Amniotic epithelial cell (primary cell): ENCODE measurements at regions not wholly inside any gene's neighbourhood (a gene's known extent, or its start where the extent isn't known, plus 50 kb on each side); places are given as distances from the start of the nearest gene placed in this dataset.
"Not testable (repeated sequence)": the region's sequence is repeated elsewhere in the genome, so short reads cannot be mapped to it uniquely, and the experiment has no call there.

Experiments
- DNase-seq: peaks from one replicate; pipeline ENCODE4 v3.0.0-alpha.2; 2010; ENCODE audit warnings: low read depth

DNA sequence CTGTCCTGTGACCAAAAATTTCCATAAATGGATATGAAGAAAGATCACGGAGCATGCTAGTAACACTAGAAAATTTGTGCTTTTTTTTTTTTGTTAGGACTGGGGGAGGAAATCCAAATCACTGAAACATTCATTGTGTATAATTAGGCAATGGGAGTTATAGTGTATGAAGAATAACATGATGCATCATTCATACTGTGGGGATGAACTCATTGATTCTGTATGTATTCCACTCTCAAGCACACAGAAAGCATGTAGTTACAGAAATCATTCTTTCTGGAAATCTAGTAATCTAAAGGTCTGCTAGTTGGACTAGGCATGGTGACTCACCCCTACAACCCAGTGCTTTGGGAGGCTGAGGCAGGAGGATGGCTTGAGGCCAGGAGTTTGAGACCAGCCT is 749.7 kb downstream of the DIAPH3 start:
- DNase-seq, result no peak

DNA sequence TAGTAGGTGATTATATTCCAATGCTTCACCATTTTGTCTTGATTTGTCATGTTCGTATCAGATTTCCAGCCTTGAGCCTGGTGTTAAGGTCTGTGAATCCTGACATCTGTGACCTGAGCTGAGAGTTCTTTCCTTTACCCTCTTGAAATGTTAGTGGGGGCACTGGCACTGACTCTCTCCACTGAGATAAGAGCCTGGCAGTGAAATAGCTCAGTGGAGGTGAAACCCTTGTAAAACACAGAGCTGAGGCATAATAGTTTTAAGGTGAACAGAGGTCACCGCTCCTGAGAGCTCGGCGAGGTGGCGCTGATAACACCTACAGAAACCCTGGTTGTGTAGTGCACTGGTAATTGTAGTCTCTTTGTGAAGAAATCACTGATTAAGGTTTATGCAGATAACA is 748.2 kb downstream of the DIAPH3 start:
- DNase-seq, result no peak

DNA sequence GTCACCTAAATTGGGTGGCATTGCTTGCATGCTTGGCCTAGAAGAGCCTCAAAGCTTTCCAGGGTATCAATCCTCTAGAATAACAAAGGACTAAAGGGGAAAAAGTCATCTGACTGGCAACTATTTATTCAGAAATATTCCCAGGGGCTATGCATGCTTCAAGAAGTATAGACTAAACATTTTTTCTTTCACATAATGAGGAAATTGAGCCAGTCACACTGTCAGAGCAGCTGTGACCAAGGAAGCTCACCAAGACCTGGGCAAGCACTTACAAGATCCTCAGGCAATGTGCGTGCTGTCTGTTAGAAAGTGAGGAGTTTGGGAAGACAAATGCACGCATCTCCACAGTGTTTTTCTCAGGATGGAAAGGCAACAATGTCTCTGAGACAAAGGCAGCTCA is 747.2 kb downstream of the DIAPH3 start:
- no peak for DNase-seq

DNA sequence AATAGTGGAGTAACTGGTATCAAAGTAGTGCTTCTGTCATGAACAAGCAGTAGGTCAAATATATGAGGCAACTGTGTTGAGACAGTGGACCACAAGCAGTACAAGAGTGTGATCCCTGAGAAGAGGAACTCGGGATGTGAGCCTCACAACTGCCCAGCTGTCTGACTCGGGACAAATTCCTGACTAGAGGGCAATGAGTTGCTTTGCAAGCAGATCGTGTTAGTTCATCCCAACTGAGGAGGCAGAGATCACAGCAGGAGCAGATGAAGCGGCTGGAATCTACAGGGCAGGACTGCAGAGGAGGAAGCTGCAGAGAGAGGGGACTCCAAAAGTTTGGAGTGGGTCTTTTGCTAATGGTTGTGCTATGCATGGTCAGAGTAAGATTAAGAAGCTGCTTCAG is 741.1 kb downstream of the DIAPH3 start:
- no peak for DNase-seq

DNA sequence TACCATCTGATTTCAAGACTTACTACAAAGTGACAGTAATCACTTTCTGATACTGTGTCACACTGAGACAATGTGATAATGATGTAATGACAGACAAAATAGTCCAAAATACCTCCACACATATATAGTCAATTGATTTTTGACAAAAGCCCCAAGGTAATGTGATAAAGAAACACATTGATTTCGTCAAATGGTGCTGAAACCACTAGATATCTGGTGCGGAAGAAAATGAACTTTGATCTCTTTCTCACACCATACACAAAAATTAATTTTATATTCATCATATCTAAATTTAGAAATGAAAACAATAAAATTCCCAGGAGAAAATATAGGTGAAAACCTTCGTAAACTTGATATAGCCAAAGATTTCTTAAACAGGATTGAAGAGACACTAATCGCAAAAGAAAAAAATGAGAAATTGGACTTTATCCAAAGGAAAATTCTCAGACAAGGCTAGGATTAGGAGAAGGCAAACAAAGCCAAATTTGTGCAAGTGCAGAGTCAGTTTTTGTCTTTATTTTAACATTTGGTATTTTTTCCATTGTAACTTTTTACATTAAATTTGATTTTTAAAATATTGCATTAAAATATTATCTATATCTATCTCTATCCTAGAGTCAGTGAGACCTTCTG is 739.9 kb downstream of the DIAPH3 start:
- DNase-seq, result no peak

DNA sequence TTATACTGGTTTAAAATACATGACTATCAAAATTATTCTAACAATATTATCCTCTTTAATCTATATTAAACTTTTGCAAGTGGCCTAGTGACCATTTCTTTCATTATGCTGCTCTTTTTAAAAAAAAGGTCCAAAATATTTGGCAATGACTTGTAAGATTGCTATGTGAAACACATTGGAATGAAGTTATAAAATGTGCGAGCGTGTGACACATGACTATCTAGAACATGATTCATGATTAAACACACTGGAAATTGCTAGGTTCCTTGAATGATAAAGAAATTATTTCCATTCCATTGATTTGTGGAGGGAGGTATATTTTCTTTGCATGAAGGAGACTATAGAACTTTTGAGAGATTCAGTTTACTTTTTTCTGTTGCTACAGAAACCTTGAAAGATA is 739.1 kb downstream of the DIAPH3 start:
- peak; percentile 32 for DNase-seq

DNA sequence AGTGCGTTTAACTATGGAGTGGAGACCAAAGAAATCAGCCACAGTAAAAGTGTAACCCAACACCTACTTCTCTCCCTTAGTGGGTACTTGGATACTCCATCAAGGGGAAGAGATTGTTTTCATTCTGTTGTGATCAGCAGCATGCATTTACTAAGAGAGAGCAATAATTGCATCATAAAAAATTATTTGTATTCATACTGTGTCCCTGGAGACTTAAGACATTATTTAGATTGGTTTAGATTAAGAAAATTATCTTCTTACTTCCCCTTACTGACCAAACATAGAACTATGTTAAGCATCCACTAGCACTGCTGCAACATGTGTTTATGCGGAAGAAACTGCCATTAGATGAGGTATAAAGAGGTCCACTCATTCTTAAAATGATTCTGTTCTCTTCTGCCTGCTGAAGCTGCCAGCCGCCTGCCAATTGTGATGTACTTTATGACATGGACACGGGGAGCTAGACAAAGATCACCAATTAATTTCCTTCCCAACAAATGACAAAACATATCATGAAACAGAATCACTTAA is 738.5 kb downstream of the DIAPH3 start:
- DNase-seq, result peak; percentile 55

DNA sequence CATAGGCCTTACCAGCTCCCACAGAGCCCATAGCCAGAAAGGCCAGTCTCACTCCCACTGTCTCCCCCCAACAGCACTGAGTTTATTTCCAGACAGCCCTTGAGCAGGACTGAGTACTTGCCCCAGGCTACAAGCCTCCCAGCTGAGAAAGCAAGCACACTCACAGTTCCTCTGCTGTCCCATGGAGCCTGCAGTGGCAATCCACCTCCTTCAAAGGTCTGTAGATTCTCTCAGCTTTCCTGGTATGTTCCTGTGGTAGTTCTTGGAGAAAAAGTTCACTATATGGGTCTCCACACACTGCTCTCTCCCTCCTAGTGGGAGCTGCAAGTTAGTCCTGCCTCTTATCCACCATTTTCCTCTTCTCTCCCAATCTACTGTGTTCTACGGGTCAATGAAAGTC is 728.7 kb downstream of the DIAPH3 start:
- no peak for DNase-seq

DNA sequence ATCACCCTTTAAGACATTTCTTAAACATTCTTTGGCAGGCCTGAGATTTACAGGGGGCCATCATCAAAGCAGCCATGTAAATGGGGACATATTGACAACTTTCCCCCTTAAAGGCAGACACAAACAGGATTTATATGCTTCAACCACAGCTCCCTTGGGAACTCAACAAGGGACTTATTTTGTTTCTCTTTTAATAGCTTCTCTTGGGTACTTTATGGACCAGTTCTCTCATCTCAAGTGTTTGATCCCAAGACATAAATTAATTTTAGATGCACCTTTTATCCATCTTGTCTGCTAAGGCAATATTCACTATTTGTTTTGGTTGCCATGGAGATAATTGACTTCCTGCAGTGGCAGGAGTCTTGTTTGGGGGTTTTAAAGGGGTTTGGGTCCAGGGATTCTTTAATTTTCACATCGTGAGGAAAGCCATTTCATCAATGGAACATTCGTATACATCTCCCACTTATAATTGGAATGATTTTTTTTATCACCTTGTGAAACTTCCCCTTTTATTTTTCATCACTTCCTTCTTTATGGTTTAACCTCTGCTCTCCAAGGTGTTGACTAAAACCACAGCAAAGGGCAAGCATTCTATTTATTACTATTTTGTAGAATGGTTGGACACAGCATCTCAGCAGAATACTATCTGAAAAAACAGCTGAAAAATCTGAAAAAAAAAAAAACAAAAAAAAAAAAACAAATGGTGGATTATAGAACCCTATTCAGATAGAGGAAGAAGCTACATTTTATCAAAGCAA is 726.0 kb downstream of the DIAPH3 start:
- DNase-seq, result no peak

DNA sequence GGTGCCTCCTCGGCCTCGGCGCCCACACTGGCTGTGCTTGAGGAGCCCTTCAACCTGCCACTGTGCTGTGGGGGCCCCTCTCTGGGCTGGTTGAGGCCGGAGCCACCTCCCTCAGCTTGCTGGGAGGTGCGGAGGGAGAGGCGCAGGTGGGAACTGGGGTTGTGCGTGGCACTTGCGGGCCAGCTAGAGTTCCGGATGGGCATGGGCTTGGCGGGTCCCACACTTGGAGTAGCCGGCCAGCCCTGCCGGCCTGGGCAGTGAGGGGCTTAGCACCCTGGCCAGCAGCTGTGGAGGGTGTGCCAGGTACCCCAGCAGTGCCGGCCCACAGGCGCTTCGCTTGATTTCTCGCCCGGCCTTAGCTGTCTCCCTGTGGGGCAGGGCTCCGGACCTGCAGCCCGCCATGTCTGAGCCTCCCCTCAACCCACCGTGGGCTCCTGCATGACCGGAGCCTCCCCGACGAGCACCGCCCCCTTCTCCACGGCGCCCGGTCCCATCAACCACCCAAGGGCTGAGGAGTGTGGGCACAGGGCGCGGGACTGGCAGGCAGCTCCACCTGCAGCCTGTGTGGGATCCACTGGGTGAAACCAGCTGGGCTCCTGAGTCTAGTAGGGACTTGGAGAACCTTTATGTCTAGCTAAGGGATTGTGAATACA is 723.8 kb downstream of the DIAPH3 start:
- no peak for DNase-seq

DNA sequence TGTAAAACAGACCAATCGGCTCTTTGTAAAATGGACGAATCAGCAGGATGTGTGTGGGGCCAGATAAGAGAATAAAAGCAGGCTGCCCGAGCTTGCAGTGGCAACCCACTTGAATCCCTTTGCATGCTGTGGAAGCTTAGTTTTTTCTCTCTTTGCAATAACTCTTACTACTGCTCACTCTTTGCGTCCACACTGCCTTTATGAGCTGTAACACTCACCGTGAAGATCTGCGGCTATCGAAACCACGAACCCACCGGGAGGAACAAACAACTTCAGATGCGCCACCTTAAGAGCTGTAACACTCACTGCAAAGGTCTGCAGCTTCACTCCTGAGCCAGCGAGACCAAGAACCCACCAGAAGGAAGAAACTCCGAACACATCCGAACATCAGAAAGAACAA is 722.7 kb downstream of the DIAPH3 start:
- DNase-seq, result not testable (repeated sequence)

DNA sequence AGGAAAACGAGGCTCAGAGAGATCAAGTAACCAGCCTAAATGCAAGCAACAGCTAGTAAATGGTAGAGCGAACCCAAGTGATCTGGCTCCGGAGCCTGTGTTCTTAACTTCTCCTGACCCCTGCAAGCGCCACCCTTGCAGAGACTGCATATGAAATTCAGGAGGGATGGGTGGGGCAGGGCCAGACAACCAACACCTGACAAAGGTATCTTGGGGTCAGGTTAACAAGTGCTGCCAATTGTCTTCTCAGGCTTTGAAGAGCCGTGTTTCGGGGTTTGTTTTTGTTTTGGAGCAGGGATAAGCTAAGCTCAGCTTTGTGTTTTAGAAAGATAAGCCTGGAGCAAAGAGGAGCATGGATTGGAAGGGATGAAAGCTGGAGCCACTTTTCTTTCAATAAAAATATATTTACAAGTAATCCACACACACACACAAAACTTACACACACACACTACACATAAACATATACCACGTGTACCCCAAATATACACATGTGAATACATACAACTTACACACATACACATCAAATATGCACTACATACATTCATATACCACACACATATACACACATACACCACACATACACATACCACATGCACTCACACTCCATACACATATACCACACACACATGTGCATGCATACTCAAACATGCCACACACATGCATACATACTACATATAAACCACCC is 722.0 kb downstream of the DIAPH3 start:
- DNase-seq, result no peak

DNA sequence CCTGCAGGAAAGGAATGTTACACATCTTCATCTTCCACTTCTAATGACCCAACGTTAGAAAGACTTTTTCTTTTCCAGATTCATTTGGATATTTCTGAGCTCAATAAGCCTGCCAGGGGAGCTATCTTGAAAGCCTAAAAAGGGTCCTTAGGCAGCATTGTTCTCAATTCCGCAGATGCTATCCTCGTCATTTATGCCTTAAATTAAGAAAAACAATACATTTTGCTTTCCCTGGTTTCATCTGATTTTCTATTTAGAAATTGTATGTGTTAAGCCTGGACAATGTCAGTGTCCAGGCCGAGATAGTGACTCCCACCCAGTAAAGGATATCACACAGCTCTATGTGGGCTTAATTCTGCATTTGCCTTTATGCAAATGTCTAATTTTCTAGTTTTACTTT is 721.3 kb downstream of the DIAPH3 start:
- DNase-seq, result no peak

DNA sequence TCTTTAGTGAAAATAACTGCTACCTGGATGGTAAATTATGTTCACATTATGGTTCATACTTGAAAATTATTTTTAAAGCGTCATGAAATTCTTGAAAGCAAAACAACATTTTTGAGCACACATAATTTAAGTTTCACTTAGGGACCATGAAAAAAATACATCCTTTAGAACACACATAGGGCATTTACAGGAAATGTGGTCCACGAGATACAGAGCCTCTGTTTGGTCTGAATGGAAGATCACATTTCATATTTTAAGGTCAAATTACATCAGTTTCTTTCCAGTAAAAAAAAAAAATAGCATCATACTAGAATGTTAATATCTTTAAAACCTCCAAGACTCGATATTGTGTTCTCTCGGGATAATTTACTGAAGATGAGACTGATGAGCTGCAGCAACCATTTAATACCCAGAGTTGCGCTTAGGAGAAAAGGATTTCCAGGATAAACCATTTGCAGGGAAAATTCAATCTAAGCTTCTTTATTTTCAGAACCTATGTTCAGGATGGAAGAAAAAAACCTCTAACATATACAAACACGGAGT is 720.7 kb downstream of the DIAPH3 start:
- no peak for DNase-seq

DNA sequence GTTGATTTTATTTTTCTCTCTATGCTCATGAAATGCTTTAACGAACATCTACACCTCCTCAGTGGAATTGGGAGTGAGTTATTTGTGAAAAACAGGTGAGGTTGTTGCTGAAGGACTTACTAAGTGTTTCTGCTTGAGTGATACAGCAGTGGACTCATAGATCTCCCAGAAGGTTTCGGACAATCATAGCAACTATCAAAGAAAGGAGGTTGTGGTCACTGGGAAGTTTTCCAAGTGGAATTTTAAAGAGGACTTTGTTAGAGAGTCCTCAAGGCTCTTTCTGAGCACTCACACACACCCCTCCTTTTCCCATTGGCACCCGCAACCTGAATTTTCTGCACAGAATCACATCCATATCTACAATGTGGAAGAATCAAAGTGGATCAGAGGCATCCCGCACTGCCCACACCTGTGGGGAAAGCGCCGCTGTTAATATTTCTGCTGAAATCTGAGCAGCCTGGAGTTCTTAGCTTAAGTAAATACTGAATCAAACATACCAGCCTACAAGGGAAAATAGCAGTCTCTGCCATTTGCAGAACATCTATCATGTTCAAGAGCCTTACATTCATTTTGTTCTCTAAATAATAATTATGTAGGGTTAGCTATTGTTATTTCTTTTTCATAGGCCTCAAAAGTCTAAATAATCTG is 719.4 kb downstream of the DIAPH3 start:
- DNase-seq, result no peak

DNA sequence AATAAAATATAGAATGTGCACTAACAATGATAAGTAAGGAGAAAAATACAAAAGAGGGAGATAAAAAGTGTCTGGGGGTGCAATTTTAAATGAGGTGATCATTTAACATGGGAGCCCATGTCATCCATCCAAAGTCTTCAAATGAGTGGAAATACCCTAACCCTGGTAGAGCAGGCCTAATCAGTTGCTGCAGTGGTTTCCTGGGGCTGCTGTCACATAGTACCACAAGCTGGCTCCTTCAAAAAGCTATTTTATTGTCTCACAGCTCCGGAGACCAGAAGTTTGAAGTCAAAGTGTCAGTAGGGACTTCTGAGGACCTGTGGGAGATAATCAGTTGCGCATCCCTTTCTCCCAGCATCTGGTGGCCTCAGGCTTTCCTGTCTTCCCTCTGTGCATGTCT is 717.9 kb downstream of the DIAPH3 start:
- no peak for DNase-seq

DNA sequence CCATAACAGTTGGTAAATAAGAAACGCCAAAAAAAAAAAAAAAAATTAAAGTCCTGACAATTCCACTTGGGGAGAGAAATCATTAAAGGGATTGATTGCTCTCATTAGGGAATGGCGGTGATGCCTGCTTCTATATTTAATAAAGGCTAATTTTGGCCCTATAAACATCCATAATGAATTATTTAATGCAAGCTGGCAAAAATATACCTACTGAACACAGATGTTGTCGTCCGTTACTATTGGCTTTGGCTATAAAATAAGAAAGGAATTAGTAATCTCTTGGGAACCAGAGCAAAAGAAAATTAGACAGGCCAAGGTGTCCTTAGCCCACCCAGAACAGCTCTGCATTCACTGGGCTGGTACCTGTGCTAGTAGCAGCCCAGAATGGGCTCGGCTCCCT is 717.3 kb downstream of the DIAPH3 start:
- no peak for DNase-seq

DNA sequence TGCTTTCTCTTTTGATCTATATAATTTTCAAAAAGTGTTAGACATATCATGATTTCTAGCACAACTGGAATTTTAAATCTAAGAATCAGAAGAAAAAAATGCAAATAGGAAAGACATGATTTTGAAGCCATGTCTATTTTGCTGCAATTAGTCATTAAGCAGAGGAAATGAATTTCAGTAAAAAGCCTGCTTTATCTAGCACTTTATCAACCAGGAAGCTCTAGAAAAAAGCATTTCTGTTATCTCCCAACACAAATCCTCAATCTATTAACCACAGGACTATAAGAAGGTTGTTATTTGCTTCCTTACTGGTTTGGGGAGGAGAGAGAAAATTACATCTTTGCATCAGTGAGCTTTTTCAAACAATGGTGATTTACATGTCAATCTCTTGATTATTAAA is 716.7 kb downstream of the DIAPH3 start:
- DNase-seq, result peak; percentile 37

DNA sequence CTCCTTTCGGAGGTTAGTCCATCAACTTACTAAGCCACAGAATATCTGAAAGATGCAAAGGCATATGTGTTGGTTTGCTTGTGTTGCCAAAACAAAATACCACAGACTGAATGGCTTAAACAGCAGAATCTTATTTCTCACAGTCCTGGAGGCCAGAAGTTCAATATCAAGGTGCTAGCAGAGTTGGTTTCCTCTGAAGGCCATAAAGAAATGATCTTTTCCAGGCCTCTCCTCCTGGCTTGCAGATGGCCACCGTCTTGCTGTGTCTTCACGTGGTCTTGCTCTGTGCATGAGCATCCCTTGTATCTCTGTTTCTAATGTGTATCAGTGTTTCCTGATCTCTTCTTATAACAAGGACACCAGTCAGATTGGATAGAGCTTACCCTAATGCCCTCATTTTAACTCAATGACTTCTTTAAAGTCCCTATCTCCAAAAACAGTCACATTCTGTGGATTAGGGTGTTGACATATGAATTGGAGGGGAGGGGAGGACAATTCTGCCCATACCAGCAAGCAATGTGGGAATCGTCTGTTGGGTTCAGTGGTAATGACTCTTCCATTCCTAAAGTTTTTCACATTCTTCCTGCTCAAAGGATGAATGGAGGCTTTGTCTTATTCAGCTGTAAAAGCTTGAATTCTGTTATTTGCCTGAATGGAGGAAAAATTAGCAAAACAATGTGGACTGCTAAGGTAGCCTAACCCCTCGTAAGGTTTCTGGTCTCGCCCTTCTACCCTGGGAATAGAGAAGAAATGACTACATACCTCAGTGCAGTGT is 715.7 kb downstream of the DIAPH3 start:
- DNase-seq, result peak; percentile 77

DNA sequence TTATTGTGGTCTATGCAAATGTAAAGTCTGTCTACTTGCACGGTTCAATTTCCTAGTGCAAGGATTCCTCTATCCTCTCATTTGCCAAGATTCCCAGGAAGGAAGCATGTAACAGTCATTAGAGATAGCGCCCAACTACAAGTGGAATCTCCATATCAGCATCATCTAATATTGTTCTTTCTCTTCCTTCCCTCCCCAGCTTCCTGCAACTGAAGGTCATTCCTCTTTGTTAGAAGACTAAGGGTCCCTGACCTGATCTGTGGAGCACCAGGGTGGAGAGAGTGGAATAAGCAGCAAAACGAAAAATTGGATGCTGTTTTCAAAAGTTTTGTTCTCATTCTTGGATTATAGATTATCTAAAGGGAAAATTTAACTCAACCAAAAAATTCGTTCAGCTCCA is 714.0 kb downstream of the DIAPH3 start:
- DNase-seq, result no peak

DNA sequence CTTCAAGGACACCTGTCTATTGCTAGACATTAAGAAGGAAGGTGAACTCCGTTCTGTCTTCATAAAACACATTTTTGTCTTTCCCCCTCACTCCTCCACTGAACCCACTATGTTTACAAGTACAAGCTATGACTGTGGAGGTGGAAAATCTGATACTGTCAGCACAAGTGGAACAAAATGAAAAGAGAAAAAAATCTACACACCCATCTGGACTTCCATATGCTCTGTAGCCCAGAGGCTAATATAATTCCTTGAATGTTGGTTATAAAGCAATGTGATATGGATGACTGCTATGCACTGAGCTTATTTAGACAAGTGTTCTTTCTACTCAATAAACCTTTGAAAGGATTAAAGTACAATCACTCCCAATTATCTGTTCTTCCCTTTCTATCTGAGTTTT is 713.5 kb downstream of the DIAPH3 start:
- no peak for DNase-seq
